Islet of Langerhans (tissue), 1 donor: ENCODE measurements at regions not wholly inside any gene's neighbourhood (a gene's known extent, or its start where the extent isn't known, plus 50 kb on each side); places are given as distances from the start of the nearest gene placed in this dataset.

ENCODE experiments used
- FAIRE-seq: peaks from one replicate; lab custom pipeline; 2011; peaks lifted over from hg19 to GRCh38; lab: Jason Lieb, UNC

- FAIRE-seq = no peak
These were observed 227.4 kb downstream of the MAN2A1 start for GRCh38 chr5:109917154-109917546.

- FAIRE-seq = no peak
These were observed 228.2 kb downstream of the MAN2A1 start for GRCh38 chr5:109917966-109918365.

GRCh38 chr5:109920736-109921135 lies 231.0 kb downstream of the MAN2A1 start:
- FAIRE-seq = no peak

GRCh38 chr5:109921735-109922380 lies 232.1 kb downstream of the MAN2A1 start:
- FAIRE-seq = no peak

GRCh38 chr5:109922381-109922995 lies 232.8 kb downstream of the MAN2A1 start:
- FAIRE-seq = no peak

GRCh38 chr5:109923205-109923604 lies 233.5 kb downstream of the MAN2A1 start:
- FAIRE-seq = no peak

- no peak for FAIRE-seq
These were observed 234.7 kb downstream of the MAN2A1 start for GRCh38 chr5:109924237-109925107.

GRCh38 chr5:109927639-109928038 lies 237.9 kb downstream of the MAN2A1 start:
- FAIRE-seq = no peak

- no peak for FAIRE-seq
These were observed 238.3 kb downstream of the MAN2A1 start for GRCh38 chr5:109928046-109928445.

- FAIRE-seq = no peak
These were observed 239.1 kb downstream of the MAN2A1 start for GRCh38 chr5:109928811-109929210.

- no peak for FAIRE-seq
These were observed 239.6 kb downstream of the MAN2A1 start for GRCh38 chr5:109929376-109929775.

GRCh38 chr5:109929911-109930310 lies 240.2 kb downstream of the MAN2A1 start:
- FAIRE-seq = no peak

GRCh38 chr5:109931049-109931780 lies 241.5 kb downstream of the MAN2A1 start:
- no peak for FAIRE-seq

- no peak for FAIRE-seq
These were observed 246.2 kb downstream of the MAN2A1 start for GRCh38 chr5:109935833-109936490.

GRCh38 chr5:109936996-109937395 lies 247.3 kb downstream of the MAN2A1 start:
- no peak for FAIRE-seq

GRCh38 chr5:109937951-109938350 lies 248.2 kb downstream of the MAN2A1 start:
- FAIRE-seq = no peak

- FAIRE-seq = no peak
These were observed 248.7 kb downstream of the MAN2A1 start for GRCh38 chr5:109938453-109938852.

- FAIRE-seq = no peak
These were observed 249.5 kb downstream of the MAN2A1 start for GRCh38 chr5:109939116-109939682.

GRCh38 chr5:109942646-109943045 lies 252.9 kb downstream of the MAN2A1 start:
- FAIRE-seq = no peak

- no peak for FAIRE-seq
These were observed 254.0 kb downstream of the MAN2A1 start for GRCh38 chr5:109943701-109944235.

GRCh38 chr5:109944461-109944860 lies 254.7 kb downstream of the MAN2A1 start:
- FAIRE-seq = no peak
